ENCODE measurements at regions not wholly inside any gene's neighbourhood (a gene's known extent, or its start where the extent isn't known, plus 50 kb on each side); places are given as distances from the start of the nearest gene placed in this dataset.

DNA sequence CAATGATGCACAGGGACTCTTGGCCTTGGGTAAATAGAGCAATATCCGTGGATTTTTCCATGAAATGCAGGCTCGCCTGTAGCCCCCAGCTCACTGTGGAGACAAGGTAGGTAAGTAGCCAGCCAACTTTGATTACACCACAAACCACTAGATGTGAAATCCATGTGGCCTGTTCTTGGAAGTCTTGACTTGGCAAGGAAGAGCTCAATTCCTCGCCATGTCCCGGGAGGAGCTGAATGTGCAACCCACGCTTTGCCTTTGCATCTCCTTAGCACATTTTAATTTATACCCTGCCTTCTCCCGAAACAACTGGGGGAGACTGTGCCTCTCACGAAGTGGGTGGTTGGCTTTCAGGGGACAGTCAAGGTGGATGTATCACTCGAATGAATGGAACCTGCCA lies 347.7 kb upstream of the MKI67 start:
- no peaks in the 10 kb centered on the region for H3K27me3 ChIP-seq
- peaks cover 4% of the 10 kb centered on the region for H3K27me3 Mint-ChIP-seq (ENCODE audit: insufficient read depth, low read depth)
- no peak overlapping the region for H3K4me3 ChIP-seq
- no peaks in the 10 kb centered on the region for H3K36me3 Mint-ChIP-seq
- H3K9me3 ChIP-seq (ENCODE audit: low read depth): no peaks in the 10 kb centered on the region
- no peak overlapping the region for H3K4me2 ChIP-seq
- no peak overlapping the region for H2AFZ ChIP-seq (replicated peaks)
- H3K27ac Mint-ChIP-seq: no peak overlapping the region
- no peak overlapping the region for H3K9ac ChIP-seq
- H4K20me1 ChIP-seq (ENCODE audit: low read depth): no peaks in the 10 kb centered on the region
- no peaks in the 10 kb centered on the region for H3K79me2 ChIP-seq (ENCODE audit: low read depth)
- no peaks in the 10 kb centered on the region for H3K9me3 Mint-ChIP-seq
- no peak overlapping the region for H3K27ac ChIP-seq
- H3K4me3 Mint-ChIP-seq: no peak overlapping the region
- no peaks in the 10 kb centered on the region for H3F3A ChIP-seq (ENCODE audit: low read depth)
- TF ChIP-seq EZH2phosphoT487 (IDR thresholded peaks at IDR 0.05): no peak
- TF ChIP-seq EZH2 (IDR thresholded peaks at IDR 0.05): no peak
- TF ChIP-seq, protein P1, sequence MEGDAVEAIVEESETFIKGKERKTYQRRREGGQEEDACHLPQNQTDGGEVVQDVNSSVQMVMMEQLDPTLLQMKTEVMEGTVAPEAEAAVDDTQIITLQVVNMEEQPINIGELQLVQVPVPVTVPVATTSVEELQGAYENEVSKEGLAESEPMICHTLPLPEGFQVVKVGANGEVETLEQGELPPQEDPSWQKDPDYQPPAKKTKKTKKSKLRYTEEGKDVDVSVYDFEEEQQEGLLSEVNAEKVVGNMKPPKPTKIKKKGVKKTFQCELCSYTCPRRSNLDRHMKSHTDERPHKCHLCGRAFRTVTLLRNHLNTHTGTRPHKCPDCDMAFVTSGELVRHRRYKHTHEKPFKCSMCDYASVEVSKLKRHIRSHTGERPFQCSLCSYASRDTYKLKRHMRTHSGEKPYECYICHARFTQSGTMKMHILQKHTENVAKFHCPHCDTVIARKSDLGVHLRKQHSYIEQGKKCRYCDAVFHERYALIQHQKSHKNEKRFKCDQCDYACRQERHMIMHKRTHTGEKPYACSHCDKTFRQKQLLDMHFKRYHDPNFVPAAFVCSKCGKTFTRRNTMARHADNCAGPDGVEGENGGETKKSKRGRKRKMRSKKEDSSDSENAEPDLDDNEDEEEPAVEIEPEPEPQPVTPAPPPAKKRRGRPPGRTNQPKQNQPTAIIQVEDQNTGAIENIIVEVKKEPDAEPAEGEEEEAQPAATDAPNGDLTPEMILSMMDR (IDR thresholded peaks at IDR 0.05): no peak
- H3K36me3 ChIP-seq: no peaks in the 10 kb centered on the region
- no peaks in the 10 kb centered on the region for H3K4me1 ChIP-seq
- H3K4me1 Mint-ChIP-seq: peaks cover 5% of the 10 kb centered on the region
- DNase-seq (ENCODE audit: low spot score): no peak

DNA sequence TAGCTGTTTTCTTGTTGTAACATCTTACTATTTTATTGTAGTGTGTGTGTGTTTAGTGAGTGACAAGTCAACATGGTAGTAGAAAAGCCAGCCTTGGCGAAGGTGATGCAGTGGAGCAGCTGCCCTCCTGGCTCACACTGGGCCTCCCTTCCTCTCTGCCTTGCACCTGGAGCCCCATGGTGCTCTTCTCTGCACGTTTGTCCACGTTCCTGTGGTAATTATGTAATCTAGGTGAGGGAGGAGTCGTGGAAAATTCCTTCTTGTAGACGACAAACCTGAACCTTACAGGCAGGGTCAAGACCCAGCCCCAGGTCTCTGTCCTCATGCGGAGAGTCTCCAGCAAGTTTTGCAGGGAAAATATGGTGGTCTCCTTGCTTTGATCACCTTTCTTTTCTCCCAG lies 348.3 kb upstream of the MKI67 start:
- no peak for DNase-seq (ENCODE audit: low spot score)
- Mint-ChIP-seq H3K27ac (no peak overlapping the region), H3K4me3 (no peak overlapping the region), H3K27me3 (ENCODE audit: insufficient read depth, low read depth) (peaks cover 2% of the 10 kb centered on the region), H3K4me1 (peaks cover 3% of the 10 kb centered on the region), H3K9me3 (no peaks in the 10 kb centered on the region), H3K36me3 (no peaks in the 10 kb centered on the region)
- TF ChIP-seq, protein P1 (IDR thresholded peaks at IDR 0.05): no peak
- Histone ChIP-seq H3K79me2 (ENCODE audit: low read depth) (no peaks in the 10 kb centered on the region), H3K9me3 (ENCODE audit: low read depth) (no peaks in the 10 kb centered on the region), H3K4me1 (no peaks in the 10 kb centered on the region), H2AFZ (replicated peaks) (no peak overlapping the region), H3K27ac (no peak overlapping the region), H3K9ac (no peak overlapping the region), H3F3A (ENCODE audit: low read depth) (no peaks in the 10 kb centered on the region), H3K4me3 (no peak overlapping the region), H4K20me1 (ENCODE audit: low read depth) (no peaks in the 10 kb centered on the region), H3K27me3 (no peaks in the 10 kb centered on the region), H3K4me2 (no peak overlapping the region), H3K36me3 (no peaks in the 10 kb centered on the region)

DNA sequence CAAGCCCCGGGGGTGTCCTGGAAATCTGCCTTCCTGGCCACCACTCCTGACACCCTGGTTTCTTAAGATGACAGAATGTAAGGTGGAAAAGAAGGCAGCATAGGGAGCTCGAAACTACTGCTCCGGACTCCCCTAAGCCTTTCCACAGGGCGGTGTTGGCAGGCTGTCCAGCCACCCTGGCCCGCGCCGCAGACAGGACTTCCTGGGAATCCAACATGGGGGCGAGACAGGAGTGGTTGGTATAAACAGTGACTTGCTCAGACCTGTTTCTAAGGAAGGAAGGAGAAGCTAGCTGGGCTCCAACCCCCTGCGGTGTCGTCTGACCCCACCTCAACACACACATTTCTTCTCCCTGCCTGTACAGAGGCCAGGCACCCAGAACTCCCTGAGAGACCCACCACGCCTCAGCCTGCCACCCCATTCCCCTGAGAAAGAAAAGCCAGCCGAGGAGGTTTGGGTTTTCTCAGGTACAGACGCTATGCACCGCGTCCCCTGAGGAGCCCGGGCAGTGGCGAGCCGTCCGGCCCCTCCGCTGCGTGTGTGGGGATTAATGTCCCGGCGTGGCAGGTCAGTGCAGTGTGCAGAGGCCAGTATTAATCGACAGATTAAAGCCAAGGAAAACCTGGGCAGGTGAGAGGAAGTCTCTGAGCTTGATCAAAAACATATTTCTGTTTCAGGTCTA lies 349.6 kb upstream of the MKI67 start:
- no peak overlapping the region for H3K27ac ChIP-seq
- H3K4me1 Mint-ChIP-seq: peaks cover 2% of the 10 kb centered on the region
- H4K20me1 ChIP-seq (ENCODE audit: low read depth): no peaks in the 10 kb centered on the region
- H3K79me2 ChIP-seq (ENCODE audit: low read depth): no peaks in the 10 kb centered on the region
- H3K9me3 ChIP-seq (ENCODE audit: low read depth): no peaks in the 10 kb centered on the region
- H3K9ac ChIP-seq: no peak overlapping the region
- H3F3A ChIP-seq (ENCODE audit: low read depth): no peaks in the 10 kb centered on the region
- H2AFZ ChIP-seq (replicated peaks): no peak overlapping the region
- no peak overlapping the region for H3K27ac Mint-ChIP-seq
- H3K36me3 ChIP-seq: no peaks in the 10 kb centered on the region
- no peaks in the 10 kb centered on the region for H3K36me3 Mint-ChIP-seq
- peaks cover 2% of the 10 kb centered on the region for H3K27me3 Mint-ChIP-seq (ENCODE audit: insufficient read depth, low read depth)
- no peak overlapping the region for H3K4me2 ChIP-seq
- no peak overlapping the region for H3K4me3 Mint-ChIP-seq
- H3K27me3 ChIP-seq: no peaks in the 10 kb centered on the region
- H3K4me1 ChIP-seq: no peaks in the 10 kb centered on the region
- no peak for TF ChIP-seq EZH2 (IDR thresholded peaks at IDR 0.05)
- TF ChIP-seq, protein P1 (IDR thresholded peaks at IDR 0.05): no peak
- TF ChIP-seq EZH2phosphoT487 (IDR thresholded peaks at IDR 0.05): no peak
- no peaks in the 10 kb centered on the region for H3K9me3 Mint-ChIP-seq
- H3K4me3 ChIP-seq: no peak overlapping the region
- no peak for DNase-seq (ENCODE audit: low spot score)
